Medulla oblongata (tissue), 1 donor: ENCODE measurements at regions not wholly inside any gene's neighbourhood (a gene's known extent, or its start where the extent isn't known, plus 50 kb on each side); places are given as distances from the start of the nearest gene placed in this dataset.
"Not testable (repeated sequence)": the region's sequence is repeated elsewhere in the genome, so short reads cannot be mapped to it uniquely, and the experiment has no call there.

Experiments
- DNase-seq: peaks from one replicate; pipeline ENCODE4 v3.0.0-alpha.2; 2015; ENCODE audit errors: extremely low spot score

- DNase-seq, result no peak
Observed at GRCh38 chr3:87595798-87596197, 319.4 kb upstream of the POU1F1 start.

- no peak for DNase-seq
Observed at GRCh38 chr3:87581240-87581639, 304.9 kb upstream of the POU1F1 start.

GRCh38 chr3:87576752-87577151 is 300.4 kb upstream of the POU1F1 start:
- no peak for DNase-seq

- no peak for DNase-seq
Observed at GRCh38 chr3:87575550-87575949, 299.2 kb upstream of the POU1F1 start.

- DNase-seq, result no peak
Observed at GRCh38 chr3:87568331-87568730, 291.9 kb upstream of the POU1F1 start.

- no peak for DNase-seq
Observed at GRCh38 chr3:87564438-87564837, 288.1 kb upstream of the POU1F1 start.

GRCh38 chr3:87563712-87564111 is 287.3 kb upstream of the POU1F1 start:
- DNase-seq, result no peak

GRCh38 chr3:87558492-87558891 is 282.1 kb upstream of the POU1F1 start:
- DNase-seq, result no peak

GRCh38 chr3:87555290-87555689 is 278.9 kb upstream of the POU1F1 start:
- no peak for DNase-seq

- no peak for DNase-seq
Observed at GRCh38 chr3:87553058-87553457, 276.7 kb upstream of the POU1F1 start.

GRCh38 chr3:87550892-87551291 is 274.5 kb upstream of the POU1F1 start:
- no peak for DNase-seq

- DNase-seq, result no peak
Observed at GRCh38 chr3:87549208-87549607, 272.8 kb upstream of the POU1F1 start.

GRCh38 chr3:87548271-87548670 is 271.9 kb upstream of the POU1F1 start:
- DNase-seq, result no peak

- DNase-seq, result no peak
Observed at GRCh38 chr3:87546216-87546615, 269.8 kb upstream of the POU1F1 start.

GRCh38 chr3:87543408-87543807 is 267.0 kb upstream of the POU1F1 start:
- not testable (repeated sequence) for DNase-seq

GRCh38 chr3:87541723-87542122 is 265.3 kb upstream of the POU1F1 start:
- no peak for DNase-seq

GRCh38 chr3:87538722-87539121 is 262.3 kb upstream of the POU1F1 start:
- not testable (repeated sequence) for DNase-seq

- no peak for DNase-seq
Observed at GRCh38 chr3:87509401-87509800, 233.0 kb upstream of the POU1F1 start.

GRCh38 chr3:87508921-87509320 is 232.5 kb upstream of the POU1F1 start:
- DNase-seq, result no peak

GRCh38 chr3:87507753-87508152 is 231.4 kb upstream of the POU1F1 start:
- no peak for DNase-seq

- DNase-seq, result peak; percentile 46
Observed at GRCh38 chr3:87503900-87504498, 227.6 kb upstream of the POU1F1 start.

- no peak for DNase-seq
Observed at GRCh38 chr3:87501076-87501475, 224.7 kb upstream of the POU1F1 start.

- no peak for DNase-seq
Observed at GRCh38 chr3:87498358-87499080, 222.1 kb upstream of the POU1F1 start.

GRCh38 chr3:87495938-87496337 is 219.6 kb upstream of the POU1F1 start:
- no peak for DNase-seq
